DMS79 (cell line): ENCODE measurements at regions not wholly inside any gene's neighbourhood (a gene's known extent, or its start where the extent isn't known, plus 50 kb on each side); places are given as distances from the start of the nearest gene placed in this dataset.
"Not testable (repeated sequence)": the region's sequence is repeated elsewhere in the genome, so short reads cannot be mapped to it uniquely, and the experiment has no call there.

Source experiments
- DNase-seq: peaks from one replicate; lab custom pipeline; 2025; lab: John Stamatoyannopoulos, UW

GRCh38 chr5:104016646-104017045 is 454.1 kb upstream of the NUDT12 start:
- no peak for DNase-seq

GRCh38 chr5:104015765-104016164 is 453.2 kb upstream of the NUDT12 start:
- no peak for DNase-seq

GRCh38 chr5:104002783-104003182 is 440.2 kb upstream of the NUDT12 start:
- DNase-seq = not testable (repeated sequence)

- DNase-seq = no peak
These were observed 438.5 kb upstream of the NUDT12 start for GRCh38 chr5:104001136-104001535.

- no peak for DNase-seq
These were observed 430.4 kb upstream of the NUDT12 start for GRCh38 chr5:103993031-103993430.

- no peak for DNase-seq
These were observed 427.5 kb upstream of the NUDT12 start for GRCh38 chr5:103990064-103990463.

- no peak for DNase-seq
These were observed 419.0 kb upstream of the NUDT12 start for GRCh38 chr5:103981592-103981991.

- no peak for DNase-seq
These were observed 411.1 kb upstream of the NUDT12 start for GRCh38 chr5:103973669-103974068.

GRCh38 chr5:103966295-103966694 is 403.7 kb upstream of the NUDT12 start:
- DNase-seq = not testable (repeated sequence)

GRCh38 chr5:103962023-103962422 is 399.4 kb upstream of the NUDT12 start:
- no peak for DNase-seq

- no peak for DNase-seq
These were observed 391.2 kb upstream of the NUDT12 start for GRCh38 chr5:103953601-103954382.

GRCh38 chr5:103951776-103952175 is 389.2 kb upstream of the NUDT12 start:
- no peak for DNase-seq

- no peak for DNase-seq
These were observed 380.6 kb upstream of the NUDT12 start for GRCh38 chr5:103943230-103943629.

GRCh38 chr5:103942587-103943186 is 380.1 kb upstream of the NUDT12 start:
- DNase-seq = no peak

- no peak for DNase-seq
These were observed 379.0 kb upstream of the NUDT12 start for GRCh38 chr5:103941596-103941995.

- DNase-seq = no peak
These were observed 375.6 kb upstream of the NUDT12 start for GRCh38 chr5:103938146-103938695.

GRCh38 chr5:103929338-103930013 is 366.9 kb upstream of the NUDT12 start:
- no peak for DNase-seq

GRCh38 chr5:103927739-103928138 is 365.1 kb upstream of the NUDT12 start:
- DNase-seq = no peak

- no peak for DNase-seq
These were observed 361.1 kb upstream of the NUDT12 start for GRCh38 chr5:103923616-103924168.

- DNase-seq = no peak
These were observed 356.9 kb upstream of the NUDT12 start for GRCh38 chr5:103919506-103919905.

GRCh38 chr5:103918668-103919367 is 356.2 kb upstream of the NUDT12 start:
- DNase-seq = no peak

GRCh38 chr5:103915081-103915480 is 352.5 kb upstream of the NUDT12 start:
- DNase-seq = no peak
